ENCODE measurements at regions not wholly inside any gene's neighbourhood (a gene's known extent, or its start where the extent isn't known, plus 50 kb on each side); places are given as distances from the start of the nearest gene placed in this dataset.

GRCh38 chr2:12896318-12896982 is 179.7 kb downstream of the TRIB2 start:
- Histone ChIP-seq H3K27ac (no peak overlapping the region), H3K4me3 (ENCODE audit: low read depth, low read length) (no peak overlapping the region), H3K27me3 (replicated peaks) (no peaks in the 10 kb centered on the region), H3K36me3 (replicated peaks) (no peaks in the 10 kb centered on the region)
- TF ChIP-seq CTCF (IDR thresholded peaks at IDR 0.05; ENCODE audit: low read depth, low read length, missing control alignments), result no peak
- in situ Hi-C loops (cut with HindIII; ENCODE audit: low pct_ligation_motif_present, low sequenced_read_pairs), result no loop called here
- no peak for DNase-seq

DNA sequence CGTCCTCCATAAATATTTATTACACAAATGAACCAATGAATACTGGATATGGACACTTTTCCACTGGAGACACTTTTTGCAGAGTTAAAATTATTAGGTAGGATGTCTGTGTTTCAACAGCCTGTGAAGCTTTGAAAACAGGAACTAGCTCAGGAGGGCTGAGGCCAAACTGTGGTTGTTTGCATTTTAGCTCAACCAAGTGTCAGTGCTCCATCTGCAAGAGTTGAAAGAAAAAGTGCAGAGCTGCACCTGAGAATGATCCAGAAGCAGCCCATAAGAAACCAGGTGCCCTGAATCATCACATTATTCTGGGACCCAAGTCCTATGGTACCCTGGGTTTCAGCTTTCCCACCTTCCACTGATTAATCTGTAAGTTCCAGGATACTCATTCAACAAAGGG is 180.4 kb downstream of the TRIB2 start:
- H3K27ac ChIP-seq, result no peak overlapping the region
- H3K36me3 ChIP-seq (replicated peaks), result no peaks in the 10 kb centered on the region
- TF ChIP-seq CTCF (IDR thresholded peaks at IDR 0.05; ENCODE audit: low read depth, low read length, missing control alignments), result no peak
- H3K27me3 ChIP-seq (replicated peaks), result no peaks in the 10 kb centered on the region
- H3K4me3 ChIP-seq (ENCODE audit: low read depth, low read length), result no peak overlapping the region
- in situ Hi-C loops (cut with HindIII; ENCODE audit: low pct_ligation_motif_present, low sequenced_read_pairs), result no loop called here
- DNase-seq, result no peak

GRCh38 chr2:12903272-12903671 is 186.5 kb downstream of the TRIB2 start:
- DNase-seq, result no peak
- Histone ChIP-seq H3K36me3 (replicated peaks) (no peaks in the 10 kb centered on the region), H3K27ac (no peak overlapping the region), H3K27me3 (replicated peaks) (no peaks in the 10 kb centered on the region), H3K4me3 (ENCODE audit: low read depth, low read length) (no peak overlapping the region)
- in situ Hi-C loops (cut with HindIII; ENCODE audit: low pct_ligation_motif_present, low sequenced_read_pairs), result no loop called here
- no peak for TF ChIP-seq CTCF (IDR thresholded peaks at IDR 0.05; ENCODE audit: low read depth, low read length, missing control alignments)

GRCh38 chr2:12910431-12910830 is 193.7 kb downstream of the TRIB2 start:
- H3K36me3 ChIP-seq (replicated peaks), result no peaks in the 10 kb centered on the region
- H3K27ac ChIP-seq, result no peak overlapping the region
- no peak for TF ChIP-seq CTCF (IDR thresholded peaks at IDR 0.05; ENCODE audit: low read depth, low read length, missing control alignments)
- in situ Hi-C loops (cut with HindIII; ENCODE audit: low pct_ligation_motif_present, low sequenced_read_pairs), result no loop called here
- no peak for DNase-seq
- H3K4me3 ChIP-seq (ENCODE audit: low read depth, low read length), result no peak overlapping the region
- H3K27me3 ChIP-seq (replicated peaks), result no peaks in the 10 kb centered on the region

DNA sequence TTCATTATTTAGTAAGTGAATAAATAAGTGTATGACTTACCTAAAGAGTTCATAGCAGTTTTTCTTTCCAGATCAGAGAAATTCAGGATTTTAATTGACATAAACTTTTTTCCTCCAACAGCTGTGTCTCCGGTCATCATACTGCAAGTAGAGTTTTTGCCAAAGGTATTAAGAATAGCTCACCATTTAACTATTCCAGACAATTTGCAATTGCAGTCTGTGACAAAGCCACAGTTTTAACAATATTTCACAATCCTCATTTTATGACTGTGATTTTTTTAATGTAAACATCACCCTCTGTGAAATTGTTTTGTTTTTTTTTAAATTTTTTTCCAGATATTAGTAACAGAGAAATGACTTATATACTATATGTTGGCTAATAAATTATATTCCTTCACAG is 199.1 kb downstream of the TRIB2 start:
- TF ChIP-seq CTCF (IDR thresholded peaks at IDR 0.05; ENCODE audit: low read depth, low read length, missing control alignments), result no peak
- Histone ChIP-seq H3K27ac (no peak overlapping the region), H3K27me3 (replicated peaks) (no peaks in the 10 kb centered on the region), H3K4me3 (ENCODE audit: low read depth, low read length) (no peak overlapping the region), H3K36me3 (replicated peaks) (no peaks in the 10 kb centered on the region)
- no peak for DNase-seq
- in situ Hi-C loops (cut with HindIII; ENCODE audit: low pct_ligation_motif_present, low sequenced_read_pairs), result no loop called here

Measured in brain microvascular endothelial cell (primary cell).